Upper lobe of left lung (tissue), 4 donors: ENCODE measurements at regions not wholly inside any gene's neighbourhood (a gene's known extent, or its start where the extent isn't known, plus 50 kb on each side); places are given as distances from the start of the nearest gene placed in this dataset.

Source experiments
- CTCF ChIP-seq, 6 experiments: fragments of 450-650 bp in 4 of 6; fragments of 200-600 bp in 2 of 6; sonication (generic) in 2 of 6; IDR thresholded peaks; one replicate each; pipeline ENCODE4 v1.5.1; 2016 to 2019; ENCODE audit warnings: antibody characterized with exemption in 6 of 6
- EP300 ChIP-seq, 4 donors: sonication (generic); formaldehyde crosslinking; IDR thresholded peaks; one replicate each; pipeline ENCODE4 v1.5.1; 2017; ENCODE audit warnings: antibody characterized with exemption in 4 of 4, control low read depth in 2 of 4
- POLR2A ChIP-seq, 4 donors: fragments of 450-650 bp; IDR thresholded peaks; one replicate each; pipeline ENCODE4 v1.5.1; 2016 to 2017; ENCODE audit warnings: antibody characterized with exemption in 4 of 4, mild to moderate bottlenecking in 2 of 4
- POLR2AphosphoS5 ChIP-seq, 2 donors: sonication (generic); formaldehyde crosslinking; IDR thresholded peaks; one replicate each; pipeline ENCODE4 v1.5.1; 2017; ENCODE audit warnings: antibody characterized with exemption in 2 of 2

- no peak for TF ChIP-seq POLR2A (IDR thresholded peaks at IDR 0.05)
- TF ChIP-seq CTCF (IDR thresholded peaks at IDR 0.05): no peak
- TF ChIP-seq EP300 (IDR thresholded peaks at IDR 0.05): no peak
- no peak for TF ChIP-seq POLR2AphosphoS5 (IDR thresholded peaks at IDR 0.05)
These were observed 57.4 kb downstream of the FOXD2 start for GRCh38 chr1:47495176-47495713.
